ENCODE measurements at regions not wholly inside any gene's neighbourhood (a gene's known extent, or its start where the extent isn't known, plus 50 kb on each side); places are given as distances from the start of the nearest gene placed in this dataset.
A peak's percentile ranks its signal among the peaks of the same experiment; 100 is the strongest.
"Not testable (repeated sequence)": the region's sequence is repeated elsewhere in the genome, so short reads cannot be mapped to it uniquely, and the experiment has no call there.

DNA sequence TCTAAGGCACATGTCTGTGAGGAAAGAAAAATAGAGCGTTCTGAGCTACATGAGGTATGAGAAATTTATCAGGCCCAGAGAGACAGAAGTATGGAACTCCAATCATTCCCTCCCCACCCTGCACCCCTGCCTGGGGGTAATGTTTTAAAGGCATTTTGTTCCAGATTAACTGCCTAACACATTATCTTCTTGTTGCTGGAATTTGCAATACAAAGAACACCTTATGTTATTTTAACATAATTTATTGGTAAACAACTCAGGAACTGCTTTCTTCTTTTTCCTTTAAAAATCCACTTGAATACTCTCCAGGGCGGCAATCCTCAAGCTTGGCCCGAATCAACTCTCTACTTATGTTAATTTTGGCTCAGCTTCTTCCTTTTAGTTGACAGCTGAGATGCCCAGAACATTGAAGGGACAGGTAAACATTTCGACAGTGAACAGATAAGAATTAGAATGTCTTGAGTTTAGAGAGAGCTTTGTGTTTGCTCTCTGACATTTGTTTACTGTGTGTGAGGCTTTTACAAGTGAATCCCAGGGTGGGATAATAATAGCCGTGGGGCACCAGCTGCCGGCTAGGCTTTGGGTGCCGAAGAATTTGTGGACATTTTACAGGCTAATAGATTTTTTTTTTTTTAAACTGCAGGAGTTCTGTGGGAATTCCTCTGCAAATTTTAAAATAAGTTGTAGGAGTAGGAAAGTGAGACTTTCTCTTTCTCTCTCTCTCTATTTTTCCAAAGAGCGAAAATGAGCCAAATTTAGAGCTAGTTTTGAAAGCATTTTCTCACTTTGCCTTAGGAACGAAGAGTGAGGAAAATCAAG lies 96.4 kb upstream of the TAF11L2 start:
- no peak for DNase-seq

DNA sequence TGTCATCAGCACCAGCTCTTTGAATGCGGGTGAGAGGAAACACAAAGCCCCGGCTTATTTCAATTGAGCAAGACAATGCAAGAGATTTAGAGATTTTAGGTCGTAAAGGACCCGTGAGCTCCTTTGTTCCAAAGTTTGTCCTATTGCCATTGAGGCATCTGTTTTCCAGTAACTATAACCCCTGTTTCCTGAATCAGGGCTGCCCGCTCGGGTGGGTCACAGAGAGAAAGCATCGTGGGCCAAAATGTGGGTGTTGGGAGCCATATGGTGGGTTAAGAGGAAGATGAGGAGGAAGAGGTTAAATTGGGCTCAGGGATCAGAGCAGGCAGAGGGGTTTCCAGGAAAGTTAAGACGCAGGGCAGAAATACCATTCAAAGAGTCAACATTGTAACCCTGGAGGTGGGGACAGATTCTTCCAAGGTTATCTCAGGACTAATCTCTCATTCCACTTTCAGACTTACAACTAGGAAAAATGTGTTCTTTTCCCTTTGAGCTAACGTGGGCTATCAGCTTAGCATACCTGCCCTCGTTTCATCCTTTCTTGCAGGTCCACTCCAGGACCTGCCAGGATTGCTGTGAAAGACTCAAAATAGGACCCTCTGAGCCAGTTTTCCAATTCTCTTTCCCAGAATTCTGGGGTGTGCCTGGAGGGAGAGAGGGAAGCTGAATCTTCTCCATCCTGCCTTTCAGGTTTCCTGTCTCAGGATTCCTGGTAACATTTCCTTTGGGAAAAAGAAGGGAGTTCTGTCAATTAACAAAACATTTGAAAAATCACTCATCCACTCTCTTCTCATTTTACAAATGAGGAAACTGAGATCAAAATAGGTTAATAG lies 95.5 kb upstream of the TAF11L2 start:
- no peak for DNase-seq

DNA sequence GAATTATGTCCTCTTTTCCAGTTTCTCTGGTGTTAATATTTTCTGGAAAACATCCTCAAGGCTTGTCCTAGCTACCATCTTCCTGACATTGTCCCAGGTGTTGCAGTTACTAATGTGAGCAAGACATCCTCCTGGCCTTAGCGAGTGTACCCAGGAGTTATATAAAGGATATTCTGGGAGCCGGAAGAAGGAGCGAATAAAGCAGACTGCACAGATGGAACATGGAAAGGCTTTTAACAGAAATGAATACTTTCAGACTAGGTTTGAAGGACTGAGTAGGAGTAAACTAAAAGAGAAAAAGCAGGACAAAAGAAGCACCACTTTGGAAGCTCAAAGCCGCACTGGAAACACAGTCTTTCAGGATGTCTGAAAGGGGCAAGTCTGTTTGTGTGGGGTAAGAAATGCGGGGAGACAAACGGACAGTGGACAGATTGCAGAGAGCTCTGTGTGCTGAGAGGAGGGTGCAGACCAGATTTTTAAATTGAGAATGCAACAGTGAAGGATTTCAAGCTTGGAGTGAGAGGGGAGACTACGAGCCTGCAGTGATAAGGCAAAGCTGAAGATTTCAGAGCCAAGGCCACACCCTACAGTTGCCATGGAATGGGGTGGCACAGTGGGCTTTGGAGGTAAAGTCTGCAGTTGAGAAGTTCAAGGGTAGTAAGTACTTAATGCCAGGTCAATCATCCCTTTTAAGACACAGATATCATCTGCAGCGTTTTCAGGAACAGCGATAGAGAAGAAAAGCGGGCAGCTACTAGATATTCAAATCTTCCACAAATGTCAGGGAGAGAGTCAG lies 94.1 kb upstream of the TAF11L2 start:
- DNase-seq: no peak

DNA sequence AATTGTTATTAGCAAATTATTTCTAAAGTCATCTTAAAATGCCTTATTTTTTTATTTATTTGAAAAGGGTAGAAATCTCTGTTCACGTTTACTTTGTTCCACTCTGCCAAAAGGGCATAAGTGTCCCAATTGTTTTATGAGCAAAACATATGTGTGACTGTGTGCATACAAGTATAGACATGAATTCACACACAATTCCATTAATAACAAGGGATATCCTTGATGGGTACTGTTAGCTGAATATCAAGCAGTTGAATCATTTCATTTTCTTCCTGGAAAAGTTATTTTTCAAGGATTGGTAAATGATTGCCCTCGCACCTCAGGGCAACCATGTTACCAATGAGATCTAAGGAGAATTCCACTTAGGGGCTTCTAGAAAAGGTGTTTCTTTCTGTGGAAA lies 92.1 kb upstream of the TAF11L2 start:
- no peak for DNase-seq

DNA sequence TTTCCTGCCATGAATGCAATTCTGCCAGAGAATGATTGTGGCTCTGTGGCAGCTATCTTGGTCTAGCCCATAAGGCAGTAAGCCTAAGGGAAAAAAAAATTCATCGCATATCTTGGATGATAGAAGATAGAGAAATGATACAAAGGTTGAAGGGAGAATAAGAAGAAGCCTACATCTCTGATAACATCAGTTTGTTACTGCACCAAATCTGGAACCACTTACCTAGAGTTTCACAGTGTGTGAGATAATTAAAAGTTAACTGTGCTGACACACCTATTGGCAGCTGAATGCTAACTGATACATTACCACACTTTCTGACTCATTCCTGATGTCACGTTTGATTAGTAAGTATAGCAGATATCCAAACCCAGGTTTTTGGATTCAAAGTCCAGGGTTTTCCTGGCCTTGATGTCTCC lies 91.6 kb upstream of the TAF11L2 start:
- DNase-seq: no peak

DNA sequence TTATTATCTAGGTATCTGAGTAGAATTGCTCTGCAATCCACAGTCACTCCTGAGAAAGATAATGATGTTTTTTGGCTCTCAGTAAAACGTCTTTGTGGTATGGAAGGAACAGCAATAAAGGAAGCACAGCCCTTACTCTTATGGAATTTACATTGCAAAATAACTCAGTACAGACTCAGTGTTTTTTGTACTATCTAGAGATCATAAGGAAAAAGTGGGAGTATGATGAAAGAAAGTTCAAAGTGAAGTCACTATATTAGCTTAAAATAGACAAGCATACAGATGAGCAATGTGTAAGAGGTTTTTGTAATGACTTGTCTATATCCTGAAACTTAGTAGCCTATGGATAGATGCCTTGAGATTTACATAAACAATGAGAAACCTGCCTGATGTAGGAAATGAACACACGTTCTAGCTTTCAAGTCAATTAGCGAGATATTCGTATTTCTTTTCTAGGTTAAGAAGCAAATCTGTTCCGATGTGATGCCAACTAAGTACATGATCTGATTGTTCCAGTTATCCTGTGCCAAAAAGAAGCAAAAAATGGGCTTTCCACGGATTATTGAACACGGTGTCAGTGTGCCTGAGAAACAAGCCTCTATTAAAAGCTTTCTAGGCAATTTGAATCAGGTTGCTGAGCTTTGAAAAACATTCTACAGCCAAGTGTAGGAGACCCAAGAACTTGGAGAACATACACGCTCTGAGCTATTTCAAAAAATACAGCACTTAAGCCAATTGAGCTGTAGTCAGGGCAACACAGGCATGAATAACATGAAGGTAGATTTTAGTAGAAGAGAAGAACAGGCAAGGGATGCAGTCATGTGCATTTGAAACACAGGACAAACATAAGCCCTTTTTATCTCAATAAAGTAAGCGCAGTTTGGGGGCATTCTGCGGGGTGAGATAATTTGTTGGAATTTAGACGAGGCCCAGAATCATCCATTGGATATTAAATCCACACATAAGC lies 86.3 kb upstream of the TAF11L2 start:
- peak; percentile 64 to 91 for DNase-seq

DNA sequence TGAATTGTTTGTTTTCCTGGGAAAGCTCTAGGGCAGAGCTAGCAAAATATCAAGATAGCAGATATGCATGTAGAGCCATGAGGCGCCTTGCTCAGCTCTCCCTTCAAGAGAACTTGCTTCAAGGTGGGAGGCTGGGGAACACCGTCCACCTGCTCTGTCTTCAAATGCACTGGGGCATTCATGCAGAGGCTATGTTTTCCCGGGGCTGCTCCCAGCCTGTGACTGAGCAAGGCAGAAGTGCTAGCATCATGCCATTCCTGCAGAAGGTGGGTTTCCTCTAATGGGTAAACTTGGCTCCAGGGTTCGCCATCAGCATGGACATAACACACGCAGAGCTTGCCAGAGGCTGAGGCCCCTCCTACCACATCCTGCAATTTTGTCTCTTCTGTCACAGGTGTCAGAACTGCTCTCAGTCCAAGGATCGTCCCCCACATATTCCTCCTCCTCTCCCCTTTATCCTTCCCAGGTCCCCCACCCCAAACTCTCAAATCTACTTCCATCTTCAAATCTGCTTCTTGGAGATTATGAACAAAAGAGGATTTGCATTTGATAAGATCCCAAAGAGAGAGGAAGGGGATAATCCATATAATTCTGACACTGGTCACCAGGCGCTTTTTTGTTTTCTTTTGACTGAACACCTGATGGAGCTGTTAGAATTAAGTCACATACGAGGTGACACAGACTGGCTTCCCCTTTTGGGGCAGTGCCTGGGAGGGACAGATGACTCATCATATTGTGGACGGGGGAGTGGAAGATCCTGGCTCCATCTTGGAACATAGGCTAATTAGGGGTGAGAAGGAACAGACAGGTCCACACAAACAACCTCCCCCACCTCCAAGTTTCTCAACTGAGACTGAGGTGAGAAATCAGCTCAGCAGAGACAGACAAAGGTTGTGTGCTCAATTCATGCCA lies 85.0 kb upstream of the TAF11L2 start:
- DNase-seq: peak; percentile 79 to 88

DNA sequence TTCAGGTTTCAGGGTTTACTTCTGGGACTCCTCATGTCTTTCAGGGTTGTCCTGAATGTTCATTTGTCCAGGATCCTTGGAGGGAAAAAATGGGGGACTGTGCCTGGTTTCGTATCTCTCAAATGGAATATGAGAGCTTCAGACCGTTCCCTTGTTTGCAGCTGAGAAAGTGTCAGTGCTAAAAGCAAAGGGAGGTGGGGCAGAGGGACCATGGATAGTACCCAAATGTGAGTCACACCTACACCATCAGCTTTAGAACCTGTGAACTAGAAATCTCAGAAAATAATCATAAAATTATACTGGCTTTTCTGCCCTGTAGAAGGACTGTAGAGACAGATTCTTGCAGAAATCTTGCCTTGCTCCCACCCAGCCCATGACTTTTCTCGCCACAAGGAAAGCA lies 84.3 kb upstream of the TAF11L2 start:
- no peak for DNase-seq

DNA sequence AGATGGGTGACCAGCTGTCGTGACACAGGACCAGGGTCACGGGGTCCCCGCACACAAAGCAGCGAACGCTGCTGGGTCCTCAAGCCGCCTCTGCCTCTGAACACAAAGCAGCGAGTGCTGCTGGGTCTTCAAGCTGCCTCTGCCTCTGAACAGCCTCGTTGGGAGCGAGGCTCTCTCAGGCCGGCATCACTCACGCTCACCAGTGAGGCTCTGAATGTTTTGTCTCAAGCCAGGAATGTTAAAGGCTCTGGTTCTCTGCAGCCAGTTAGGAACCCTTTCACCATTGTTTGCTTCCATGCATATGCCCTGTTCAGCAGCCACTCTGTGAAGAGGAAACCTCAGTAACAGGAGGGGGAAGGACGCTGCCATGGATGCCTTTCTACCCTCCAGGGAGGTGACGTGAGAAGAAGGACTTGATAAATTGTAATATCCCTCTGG lies 82.7 kb upstream of the TAF11L2 start:
- no peak for DNase-seq

DNA sequence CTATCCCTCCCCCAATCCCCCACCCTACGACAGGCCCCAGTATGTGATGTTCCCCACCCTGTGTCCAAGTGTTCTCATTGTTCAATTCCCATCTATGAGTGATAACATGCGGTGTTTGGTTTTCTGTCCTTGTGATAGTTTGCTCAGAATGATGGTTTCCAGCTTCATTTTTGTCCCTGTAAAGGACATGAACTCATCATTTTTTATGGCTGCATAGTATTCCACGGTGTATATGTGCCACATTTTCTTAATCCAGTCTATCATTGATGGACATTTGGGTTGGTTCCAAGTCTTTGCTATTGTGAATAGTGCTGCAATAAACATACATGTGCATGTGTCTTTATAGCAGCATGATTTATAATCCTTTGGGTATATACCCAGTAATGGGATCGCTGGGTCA lies 81.7 kb upstream of the TAF11L2 start:
- DNase-seq: not testable (repeated sequence)

DNA sequence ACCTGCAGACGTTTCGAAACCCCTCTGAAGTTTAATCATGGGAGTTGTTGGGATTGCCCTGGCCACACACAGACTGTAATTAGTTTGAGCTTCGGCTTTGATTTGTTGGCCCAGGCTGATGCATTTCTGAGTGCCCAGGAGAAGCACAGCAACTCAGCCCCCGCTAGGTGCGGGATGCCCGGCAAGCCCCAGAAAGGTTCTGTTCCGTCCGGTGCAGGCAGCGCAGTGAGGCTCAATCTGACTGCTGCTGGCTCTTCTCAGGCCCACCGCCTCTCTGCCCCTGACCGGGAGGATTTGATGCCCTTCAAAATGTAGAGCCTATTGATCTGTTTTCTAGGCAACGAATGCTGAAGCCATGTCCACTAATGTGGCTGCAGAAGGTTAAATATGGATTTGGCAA lies 73.4 kb upstream of the TAF11L2 start:
- DNase-seq: no peak

DNA sequence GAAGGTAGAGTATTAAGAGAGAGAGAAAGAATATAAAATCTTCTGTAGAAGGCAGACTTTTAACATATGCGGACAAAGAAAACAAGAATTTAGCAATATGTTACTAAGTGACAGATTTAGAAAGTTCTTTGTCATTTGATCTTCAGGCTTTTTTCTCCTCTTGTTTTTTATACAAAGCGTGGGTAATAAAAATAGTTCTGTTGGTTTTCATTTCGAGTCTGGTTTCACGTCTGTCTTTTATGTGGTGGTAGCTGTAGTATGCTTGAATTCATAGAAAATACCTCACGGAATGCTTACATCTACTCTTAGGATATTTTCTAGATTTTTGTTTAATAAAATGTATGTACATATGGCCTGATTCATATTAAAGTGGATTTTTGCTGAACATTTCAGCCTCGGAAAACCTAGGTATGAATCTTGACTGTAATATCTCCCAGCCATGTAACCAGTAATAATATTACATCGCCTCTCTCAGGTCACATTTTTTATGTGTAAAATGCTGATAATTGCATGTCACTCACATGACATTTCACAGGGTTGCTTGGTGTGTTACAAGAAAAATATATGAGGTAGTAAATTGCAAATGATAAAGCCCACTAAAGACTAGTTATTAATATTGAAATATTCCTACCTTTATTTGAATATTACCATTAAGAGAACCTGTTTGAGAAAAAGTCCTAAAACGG lies 72.5 kb upstream of the TAF11L2 start:
- no peak for DNase-seq

DNA sequence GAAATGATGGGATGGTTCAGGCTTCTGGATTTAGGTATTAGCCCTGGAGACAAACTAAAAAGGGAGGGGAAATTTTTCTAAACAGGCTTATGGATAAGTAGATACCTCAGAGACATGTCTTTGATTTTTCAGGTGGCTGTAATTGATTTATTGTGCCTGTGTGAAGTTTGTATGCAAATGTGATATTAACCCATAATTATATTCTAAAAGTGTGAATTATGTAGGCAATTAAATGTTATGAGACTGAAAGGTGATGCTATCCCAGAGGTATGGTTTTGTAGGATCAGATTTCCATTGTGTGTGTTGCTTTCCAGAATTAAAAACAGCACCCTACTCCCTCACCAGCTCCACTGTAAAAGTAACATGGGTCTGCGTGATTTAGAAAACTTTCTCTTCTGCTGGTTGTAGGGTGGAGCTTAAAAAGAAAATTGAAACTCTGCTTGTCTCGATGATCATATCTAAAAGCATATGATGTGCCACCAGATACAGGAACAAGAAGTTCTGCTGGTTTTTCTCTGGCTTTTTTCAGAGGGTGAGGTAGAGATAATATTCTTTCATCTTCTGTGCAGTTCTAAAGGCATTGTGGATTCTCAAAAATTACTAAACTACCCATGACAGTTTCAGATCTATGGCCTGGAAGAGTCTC lies 71.8 kb upstream of the TAF11L2 start:
- no peak for DNase-seq

DNA sequence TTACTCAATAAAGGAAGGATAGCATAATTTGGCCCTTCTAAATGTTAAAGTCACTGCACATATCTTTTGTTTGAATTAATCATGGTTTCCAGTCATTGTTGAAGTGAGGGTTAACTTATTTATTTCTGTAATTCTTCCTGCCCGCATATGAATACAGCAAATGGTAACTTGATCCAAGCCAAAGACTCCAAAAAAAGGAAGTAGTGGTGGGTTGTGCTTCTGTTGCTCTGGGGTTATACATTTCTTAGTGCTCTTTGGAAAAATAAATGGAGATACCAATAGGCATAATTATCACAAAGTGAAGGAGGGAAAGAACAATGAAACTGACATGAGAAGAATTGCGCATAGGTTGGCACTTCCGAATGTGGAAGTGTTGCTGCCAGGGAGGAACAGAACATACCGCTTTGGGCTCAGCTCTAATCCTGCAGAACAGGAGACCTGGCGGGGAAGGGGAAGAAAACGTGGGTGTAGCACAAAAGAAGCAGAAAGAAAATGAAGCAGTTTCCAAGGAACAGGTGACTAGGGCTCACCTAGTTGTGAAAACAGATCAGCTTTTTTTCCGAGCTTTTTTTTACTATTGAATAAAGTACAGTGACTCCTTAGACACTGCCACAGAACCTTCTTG lies 69.7 kb upstream of the TAF11L2 start:
- peak in 1 of 2 donors; percentile 7 for DNase-seq

DNA sequence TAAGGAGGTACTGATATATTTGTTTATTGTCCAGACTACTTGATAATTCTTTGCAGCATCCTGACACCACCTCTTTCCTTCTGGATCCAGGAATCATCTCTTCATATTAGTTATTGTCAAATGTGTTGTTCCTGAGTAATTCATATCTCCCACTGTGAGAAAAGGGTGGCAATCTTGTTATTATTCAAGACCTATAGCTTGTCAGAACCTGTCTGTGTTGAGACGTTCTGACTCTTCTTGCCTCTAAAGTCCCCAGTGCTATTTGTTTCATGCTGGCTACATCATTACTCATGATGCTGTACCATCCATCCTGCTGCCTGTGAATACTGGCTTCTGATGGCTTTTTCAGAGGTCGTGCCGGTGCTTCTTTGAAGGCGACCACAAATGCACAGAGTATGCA lies 68.7 kb upstream of the TAF11L2 start:
- no peak for DNase-seq

DNA sequence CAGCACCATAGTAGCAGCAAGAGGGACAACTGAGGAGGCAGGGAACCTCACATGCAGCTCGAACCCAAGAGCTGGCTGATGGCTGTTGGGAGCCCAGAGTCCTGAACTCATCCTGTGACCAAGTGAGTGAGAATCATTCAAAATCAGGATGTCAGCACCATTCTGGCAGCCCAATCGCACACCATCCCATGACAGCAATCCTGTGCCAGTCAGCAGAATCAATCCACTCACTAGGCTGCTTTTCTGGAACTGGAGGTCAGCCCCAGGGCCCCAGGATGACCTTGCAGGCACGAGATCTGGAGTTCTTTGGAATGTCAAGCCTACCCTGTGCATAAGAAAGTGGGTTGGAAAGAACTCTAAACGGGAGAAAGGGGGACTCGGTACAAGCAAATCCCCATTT lies 67.8 kb upstream of the TAF11L2 start:
- no peak for DNase-seq

DNA sequence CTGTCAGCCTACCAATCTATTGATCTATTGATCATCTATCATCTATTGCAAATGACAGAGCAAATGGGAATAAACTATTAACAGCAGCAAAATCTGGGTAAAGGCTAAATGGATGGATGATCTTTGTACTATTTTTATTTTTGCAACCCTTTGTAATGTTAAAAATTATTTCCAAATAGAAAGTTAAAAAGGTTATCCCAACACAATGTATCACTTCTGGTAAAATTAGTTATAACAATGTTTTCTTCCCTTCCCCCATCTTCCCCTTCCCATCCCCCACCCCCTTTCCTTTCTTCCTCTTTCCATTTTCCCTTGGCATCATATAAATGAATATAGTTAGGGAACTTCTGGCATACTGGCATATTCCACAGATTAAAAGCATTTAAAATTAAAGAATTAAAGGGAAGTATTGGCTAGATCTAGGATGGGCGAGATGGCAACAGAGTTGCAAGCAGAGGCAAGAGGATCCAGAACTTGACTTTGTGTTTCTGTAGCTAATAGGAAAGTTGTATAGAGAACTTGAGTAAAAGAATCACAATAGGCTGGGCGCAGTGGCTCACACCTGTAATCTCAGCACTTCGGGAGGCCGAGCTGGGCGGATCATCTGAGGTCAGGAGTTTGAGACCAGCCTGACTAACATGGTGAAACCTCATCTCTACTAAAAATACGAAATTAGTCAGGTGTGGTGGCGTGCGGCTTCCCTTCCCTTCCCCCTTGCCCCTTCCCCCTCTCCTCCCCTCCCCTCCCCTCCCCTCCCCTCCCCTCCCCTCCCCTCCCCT lies 66.6 kb upstream of the TAF11L2 start:
- no peak for DNase-seq

DNA sequence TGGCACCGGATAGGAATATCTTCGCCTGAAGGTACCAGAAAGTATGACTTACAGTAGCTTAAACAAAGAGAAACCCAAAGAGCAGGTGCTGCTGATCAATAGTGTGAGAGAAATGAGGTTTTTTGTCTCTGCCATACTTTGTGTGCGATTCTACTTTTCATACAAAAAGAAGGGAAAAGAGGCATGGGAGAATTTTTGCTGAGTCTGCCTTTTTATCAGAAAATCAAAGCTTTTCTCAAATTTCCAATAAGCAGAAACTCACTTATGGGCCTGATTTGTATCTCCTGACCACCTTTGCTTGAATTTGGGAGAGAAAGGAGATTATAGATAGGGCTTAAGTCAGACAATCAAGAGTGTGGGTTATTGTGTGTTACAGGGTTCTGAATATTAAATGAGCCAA lies 65.5 kb upstream of the TAF11L2 start:
- DNase-seq: no peak
